Tibial nerve (tissue), 3 donors: ENCODE measurements at regions not wholly inside any gene's neighbourhood (a gene's known extent, or its start where the extent isn't known, plus 50 kb on each side); places are given as distances from the start of the nearest gene placed in this dataset.

ENCODE experiments used
- POLR2A ChIP-seq, 2 donors: fragments of 450-650 bp; IDR thresholded peaks; one replicate each; pipeline ENCODE4 v1.6.1; 2017; ENCODE audit warnings: antibody characterized with exemption in 2 of 2, mild to moderate bottlenecking in 2 of 2, moderate library complexity in 2 of 2
- TF ChIP-seq, protein P1 (sequence below), 5 experiments: fragments of 200-600 bp in 3 of 5; fragments of 450-650 bp in 2 of 5; sonication (generic) in 3 of 5; IDR thresholded peaks; one replicate each; pipeline ENCODE4 v1.5.1; 2016 to 2019; ENCODE audit warnings: antibody characterized with exemption in 5 of 5, mild to moderate bottlenecking in 3 of 5, moderate library complexity in 2 of 5

DNA sequence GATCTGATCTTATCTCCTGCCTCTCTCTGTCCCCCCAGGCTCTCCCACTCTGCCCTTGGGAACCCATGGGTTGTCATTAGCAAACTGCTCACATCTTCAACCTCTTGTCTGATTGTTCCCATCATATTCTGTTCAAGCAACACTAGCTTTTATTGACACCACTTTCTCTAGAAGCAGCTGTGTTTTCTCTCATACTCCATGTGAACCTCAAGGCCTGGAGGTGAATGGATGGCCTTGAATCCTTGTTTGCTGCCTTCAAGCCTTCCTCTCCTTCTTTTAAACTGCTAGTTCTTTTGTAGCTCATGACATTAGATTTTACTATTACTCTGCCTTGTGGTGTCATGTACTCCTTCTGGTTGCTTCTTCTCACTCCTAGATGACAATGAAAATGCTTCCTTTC is 149.5 kb upstream of the WDFY3 start:
- TF ChIP-seq, protein P1, sequence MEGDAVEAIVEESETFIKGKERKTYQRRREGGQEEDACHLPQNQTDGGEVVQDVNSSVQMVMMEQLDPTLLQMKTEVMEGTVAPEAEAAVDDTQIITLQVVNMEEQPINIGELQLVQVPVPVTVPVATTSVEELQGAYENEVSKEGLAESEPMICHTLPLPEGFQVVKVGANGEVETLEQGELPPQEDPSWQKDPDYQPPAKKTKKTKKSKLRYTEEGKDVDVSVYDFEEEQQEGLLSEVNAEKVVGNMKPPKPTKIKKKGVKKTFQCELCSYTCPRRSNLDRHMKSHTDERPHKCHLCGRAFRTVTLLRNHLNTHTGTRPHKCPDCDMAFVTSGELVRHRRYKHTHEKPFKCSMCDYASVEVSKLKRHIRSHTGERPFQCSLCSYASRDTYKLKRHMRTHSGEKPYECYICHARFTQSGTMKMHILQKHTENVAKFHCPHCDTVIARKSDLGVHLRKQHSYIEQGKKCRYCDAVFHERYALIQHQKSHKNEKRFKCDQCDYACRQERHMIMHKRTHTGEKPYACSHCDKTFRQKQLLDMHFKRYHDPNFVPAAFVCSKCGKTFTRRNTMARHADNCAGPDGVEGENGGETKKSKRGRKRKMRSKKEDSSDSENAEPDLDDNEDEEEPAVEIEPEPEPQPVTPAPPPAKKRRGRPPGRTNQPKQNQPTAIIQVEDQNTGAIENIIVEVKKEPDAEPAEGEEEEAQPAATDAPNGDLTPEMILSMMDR (IDR thresholded peaks at IDR 0.05): no peak
- TF ChIP-seq POLR2A (IDR thresholded peaks at IDR 0.05): no peak
